HepG2 (cell line): ENCODE measurements at regions not wholly inside any gene's neighbourhood (a gene's known extent, or its start where the extent isn't known, plus 50 kb on each side); places are given as distances from the start of the nearest gene placed in this dataset.

Source experiments
- ATAC-seq: fragments of 200-7000 bp; cut with Tn5 transposase; 3 replicates; pipeline ENCODE4 v1.9.1; 2020; ENCODE audit warnings: mild to moderate bottlenecking, moderate library complexity
- BruUV-seq: library from RNA; stranded (reverse); fragments of 400-500 nt; replicated peaks from 2 replicates; lab custom pipeline; 2021; lab: Mats Ljungman, UMichigan
- CTCF ChIA-PET: fragments of 300-600 bp; formaldehyde crosslinking; extraction: SDS; loops from one replicate; lab custom pipeline; 2021; ENCODE audit warnings: low total read pairs, inconsistent platforms, low intra/inter-chr PET ratio; lab: Yijun Ruan, JAX
- POLR2A ChIA-PET: fragments of 350-600 bp; sonication (Branson Sonifier 250); formaldehyde crosslinking; loops from one replicate; lab custom pipeline; 2020; ENCODE audit warnings: antibody characterized with exemption, inconsistent platforms; lab: Yijun Ruan, JAX
- DNase-seq: peaks from one replicate; pipeline ENCODE4 v3.0.0-alpha.2; 2015; ENCODE audit warnings: low spot score
- FAIRE-seq: peaks from 3 replicates; lab custom pipeline; 2011; peaks lifted over from hg19 to GRCh38; lab: Jason Lieb, UNC
- H2AFZ ChIP-seq: one replicate; pipeline ENCODE4 v1.6.1; 2011; ENCODE audit warnings: low read length, inconsistent platforms
- H3K27ac ChIP-seq: fragments of 300-600 bp; 3 replicates; pipeline ENCODE4 v1.8.0; 2011; ENCODE audit warnings: mixed run types, mild to moderate bottlenecking, mixed read lengths, low read length, inconsistent platforms; ENCODE audit not compliant: insufficient read depth; ENCODE audit errors: extremely low read length
- H3K27me3 ChIP-seq, 2 experiments: fragments of 200-600 bp in 1 of 2; 2 replicates in 1 of 2; 3 replicates in 1 of 2; pipeline versions ENCODE4 v1.6.0 to v1.8.0; 2011; ENCODE audit warnings: low read length in 2 of 2, mild to moderate bottlenecking in 2 of 2, moderate library complexity in 2 of 2, inconsistent platforms in 1 of 2; ENCODE audit not compliant: insufficient read depth in 2 of 2, control insufficient read depth in 1 of 2
- H3K36me3 ChIP-seq, 2 experiments: fragments of 200-600 bp in 1 of 2; replicated peaks in 1 of 2; 2 replicates in 1 of 2; 3 replicates in 1 of 2; pipeline versions ENCODE4 v1.5.1 to v1.8.0; 2011; ENCODE audit warnings: low read length in 2 of 2, inconsistent platforms in 1 of 2; ENCODE audit not compliant: insufficient read depth in 2 of 2, control insufficient read depth in 1 of 2
- H3K4me1 ChIP-seq: 2 replicates; pipeline ENCODE4 v1.5.1; 2012; ENCODE audit warnings: low read length, inconsistent platforms; ENCODE audit not compliant: insufficient read depth
- H3K4me2 ChIP-seq: 2 replicates; pipeline ENCODE4 v1.6.0; 2011; ENCODE audit warnings: low read depth, low read length, inconsistent platforms
- H3K4me3 ChIP-seq, 3 experiments: fragments of 200-600 bp in 1 of 3; sonication (generic), shearing (Covaris generic) in 1 of 3; replicated peaks in 1 of 3; 2 replicates each; pipeline ENCODE4 v1.5.1; 2011 to 2016; ENCODE audit warnings: low read length in 3 of 3, inconsistent platforms in 2 of 3, low read depth in 2 of 3, mild to moderate bottlenecking in 2 of 3, control low read depth in 1 of 3, mixed read lengths in 1 of 3; ENCODE audit not compliant: insufficient read depth in 1 of 3
- H3K79me2 ChIP-seq: one replicate; pipeline ENCODE4 v1.6.1; 2011; ENCODE audit warnings: low read length, inconsistent platforms; ENCODE audit not compliant: insufficient read depth
- H3K9ac ChIP-seq: 2 replicates; pipeline ENCODE4 v1.6.0; 2011; ENCODE audit warnings: mild to moderate bottlenecking, low read depth, low read length, inconsistent platforms; ENCODE audit not compliant: insufficient read depth
- H3K9me3 ChIP-seq: 2 replicates; pipeline ENCODE4 v1.5.1; 2012; ENCODE audit warnings: mild to moderate bottlenecking, low read length
- H4K20me1 ChIP-seq: 2 replicates; pipeline ENCODE4 v1.6.0; 2011; ENCODE audit warnings: inconsistent platforms, mild to moderate bottlenecking, low read length, moderate library complexity; ENCODE audit not compliant: insufficient read depth
- ATAD3A ChIP-seq: sonication (generic); formaldehyde crosslinking; IDR thresholded peaks from 2 replicates; pipeline ENCODE4 v1.4.0; 2020; ENCODE audit warnings: missing genetic modification reagents
- BRCA1 ChIP-seq: sonication (generic); formaldehyde crosslinking; IDR thresholded peaks from 2 replicates; pipeline ENCODE4 v1.4.0; 2020; ENCODE audit warnings: missing genetic modification reagents
- EHMT2 ChIP-seq: fragments of 200-600 bp; sonication (generic); IDR thresholded peaks from 2 replicates; pipeline ENCODE4 v1.7.0; 2017; ENCODE audit warnings: antibody characterized with exemption, low read depth, low read length, borderline replicate concordance
- GABPB1 ChIP-seq: IDR thresholded peaks from 2 replicates; pipeline ENCODE4 v1.6.1; 2016; ENCODE audit warnings: mild to moderate bottlenecking, missing genetic modification reagents, moderate library complexity, missing compliant biosample characterization
- GFI1 ChIP-seq: sonication (generic); formaldehyde crosslinking; IDR thresholded peaks from 2 replicates; pipeline ENCODE4 v1.5.0; 2020; ENCODE audit warnings: missing genetic modification reagents, mild to moderate bottlenecking, borderline replicate concordance
- TMF1 ChIP-seq: sonication (generic); formaldehyde crosslinking; IDR thresholded peaks from 2 replicates; pipeline ENCODE4 v1.8.1; 2022; ENCODE audit warnings: low read depth, missing genetic modification reagents
- TRIM24 ChIP-seq: sonication (generic); formaldehyde crosslinking; IDR thresholded peaks from 2 replicates; pipeline ENCODE4 v1.8.0; 2022; ENCODE audit warnings: mild to moderate bottlenecking, missing genetic modification reagents
- WGBS: methylation state at CpG from one replicate; pipeline ENCODE4 v1.1.6; 2017; ENCODE audit warnings: low lambda C conversion rate; 5-methylcytosine and 5-hydroxymethylcytosine counted together
- in situ Hi-C: cut with HindIII; loops from 2 replicates; pipeline ENCODE4 v1.10.0; 2017; ENCODE audit warnings: low pct_unique_long_range_greater_than_20kb; ENCODE audit not compliant: extremely low pct_ligation_motif_present
- intact Hi-C: fragments of 100-400 bp; cut with micrococcal nuclease; formaldehyde crosslinking; loops from one replicate; pipeline ENCODE4 v1.10.0; 2022; ENCODE audit not compliant: unreplicated experiment
- TF ChIP-seq, protein P1 (sequence below): IDR thresholded peaks from 2 replicates; pipeline ENCODE4 v1.6.1; 2018; ENCODE audit warnings: missing genetic modification reagents
- TF ChIP-seq, protein P2 (sequence below): sonication (generic); formaldehyde crosslinking; IDR thresholded peaks from 2 replicates; pipeline ENCODE4 v1.5.0; 2020; ENCODE audit warnings: mild to moderate bottlenecking, missing genetic modification reagents, borderline replicate concordance
- TF ChIP-seq, protein P3 (sequence below): sonication (generic); formaldehyde crosslinking; IDR thresholded peaks from 2 replicates; pipeline ENCODE4 v1.4.0; 2020; ENCODE audit warnings: mild to moderate bottlenecking, missing genetic modification reagents

DNA sequence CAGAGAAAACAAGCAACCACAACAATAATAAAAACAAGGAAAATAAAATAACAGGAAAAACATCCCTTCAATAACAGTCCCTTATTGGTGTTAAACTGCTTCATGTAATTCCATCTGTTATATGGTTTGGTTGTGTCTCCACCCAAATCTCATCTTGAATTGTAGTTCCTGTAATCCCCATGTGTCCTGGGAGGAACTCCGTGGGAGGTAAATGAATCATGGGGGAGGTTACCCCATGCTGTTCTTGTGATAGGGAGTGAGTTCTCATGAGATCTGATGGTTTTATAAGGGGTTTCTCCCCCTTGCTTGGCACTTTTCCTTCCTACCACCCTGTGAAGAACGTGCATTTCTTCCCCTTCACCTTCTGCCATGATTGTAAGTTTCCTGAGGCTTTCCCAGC lies 369.8 kb downstream of the TMEM232 start:
- no peaks in the 10 kb centered on the region for H4K20me1 ChIP-seq
- intact Hi-C loops (no loop called here), in situ Hi-C loops (no loop called here)
- H2AFZ ChIP-seq = no peak overlapping the region
- DNase-seq (no peak), ATAC-seq (no peak), FAIRE-seq (no peak)
- ChIA-PET CTCF (no interaction called here), POLR2A (no interaction called here)
- BruUV-seq = no TSS peak
- H3K36me3 ChIP-seq = no peaks in the 10 kb centered on the region
- H3K9me3 ChIP-seq = no peaks in the 10 kb centered on the region
- H3K4me1 ChIP-seq = peaks cover 28% of the 10 kb centered on the region
- no peak overlapping the region for H3K4me3 ChIP-seq
- no peak for TF ChIP-seq TRIM24
- TF ChIP-seq GABPB1 (CRISPR knock-in tag) = no peak
- TF ChIP-seq, protein P1, sequence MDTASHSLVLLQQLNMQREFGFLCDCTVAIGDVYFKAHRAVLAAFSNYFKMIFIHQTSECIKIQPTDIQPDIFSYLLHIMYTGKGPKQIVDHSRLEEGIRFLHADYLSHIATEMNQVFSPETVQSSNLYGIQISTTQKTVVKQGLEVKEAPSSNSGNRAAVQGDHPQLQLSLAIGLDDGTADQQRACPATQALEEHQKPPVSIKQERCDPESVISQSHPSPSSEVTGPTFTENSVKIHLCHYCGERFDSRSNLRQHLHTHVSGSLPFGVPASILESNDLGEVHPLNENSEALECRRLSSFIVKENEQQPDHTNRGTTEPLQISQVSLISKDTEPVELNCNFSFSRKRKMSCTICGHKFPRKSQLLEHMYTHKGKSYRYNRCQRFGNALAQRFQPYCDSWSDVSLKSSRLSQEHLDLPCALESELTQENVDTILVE (CRISPR knock-in tag) = no peak
- TF ChIP-seq TMF1 (CRISPR knock-in tag) = no peak
- TF ChIP-seq, protein P2, sequence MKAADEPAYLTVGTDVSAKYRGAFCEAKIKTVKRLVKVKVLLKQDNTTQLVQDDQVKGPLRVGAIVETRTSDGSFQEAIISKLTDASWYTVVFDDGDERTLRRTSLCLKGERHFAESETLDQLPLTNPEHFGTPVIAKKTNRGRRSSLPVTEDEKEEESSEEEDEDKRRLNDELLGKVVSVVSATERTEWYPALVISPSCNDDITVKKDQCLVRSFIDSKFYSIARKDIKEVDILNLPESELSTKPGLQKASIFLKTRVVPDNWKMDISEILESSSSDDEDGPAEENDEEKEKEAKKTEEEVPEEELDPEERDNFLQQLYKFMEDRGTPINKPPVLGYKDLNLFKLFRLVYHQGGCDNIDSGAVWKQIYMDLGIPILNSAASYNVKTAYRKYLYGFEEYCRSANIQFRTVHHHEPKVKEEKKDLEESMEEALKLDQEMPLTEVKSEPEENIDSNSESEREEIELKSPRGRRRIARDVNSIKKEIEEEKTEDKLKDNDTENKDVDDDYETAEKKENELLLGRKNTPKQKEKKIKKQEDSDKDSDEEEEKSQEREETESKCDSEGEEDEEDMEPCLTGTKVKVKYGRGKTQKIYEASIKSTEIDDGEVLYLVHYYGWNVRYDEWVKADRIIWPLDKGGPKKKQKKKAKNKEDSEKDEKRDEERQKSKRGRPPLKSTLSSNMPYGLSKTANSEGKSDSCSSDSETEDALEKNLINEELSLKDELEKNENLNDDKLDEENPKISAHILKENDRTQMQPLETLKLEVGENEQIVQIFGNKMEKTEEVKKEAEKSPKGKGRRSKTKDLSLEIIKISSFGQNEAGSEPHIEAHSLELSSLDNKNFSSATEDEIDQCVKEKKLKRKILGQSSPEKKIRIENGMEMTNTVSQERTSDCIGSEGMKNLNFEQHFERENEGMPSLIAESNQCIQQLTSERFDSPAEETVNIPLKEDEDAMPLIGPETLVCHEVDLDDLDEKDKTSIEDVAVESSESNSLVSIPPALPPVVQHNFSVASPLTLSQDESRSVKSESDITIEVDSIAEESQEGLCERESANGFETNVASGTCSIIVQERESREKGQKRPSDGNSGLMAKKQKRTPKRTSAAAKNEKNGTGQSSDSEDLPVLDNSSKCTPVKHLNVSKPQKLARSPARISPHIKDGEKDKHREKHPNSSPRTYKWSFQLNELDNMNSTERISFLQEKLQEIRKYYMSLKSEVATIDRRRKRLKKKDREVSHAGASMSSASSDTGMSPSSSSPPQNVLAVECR (CRISPR knock-in tag) = no peak
- no peak for TF ChIP-seq ATAD3A (CRISPR knock-in tag)
- TF ChIP-seq EHMT2 = no peak
- TF ChIP-seq BRCA1 (CRISPR knock-in tag) = no peak
- TF ChIP-seq, protein P3, sequence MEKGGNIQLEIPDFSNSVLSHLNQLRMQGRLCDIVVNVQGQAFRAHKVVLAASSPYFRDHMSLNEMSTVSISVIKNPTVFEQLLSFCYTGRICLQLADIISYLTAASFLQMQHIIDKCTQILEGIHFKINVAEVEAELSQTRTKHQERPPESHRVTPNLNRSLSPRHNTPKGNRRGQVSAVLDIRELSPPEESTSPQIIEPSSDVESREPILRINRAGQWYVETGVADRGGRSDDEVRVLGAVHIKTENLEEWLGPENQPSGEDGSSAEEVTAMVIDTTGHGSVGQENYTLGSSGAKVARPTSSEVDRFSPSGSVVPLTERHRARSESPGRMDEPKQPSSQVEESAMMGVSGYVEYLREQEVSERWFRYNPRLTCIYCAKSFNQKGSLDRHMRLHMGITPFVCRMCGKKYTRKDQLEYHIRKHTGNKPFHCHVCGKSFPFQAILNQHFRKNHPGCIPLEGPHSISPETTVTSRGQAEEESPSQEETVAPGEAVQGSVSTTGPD (CRISPR knock-in tag) = no peak
- no peak for TF ChIP-seq GFI1 (CRISPR knock-in tag)
- TF ChIP-seq, all 625 proteins: peak for 0
- no peak overlapping the region for H3K4me2 ChIP-seq
- WGBS = 43% methylated on average over 2 of the region's 2 CpGs
- H3K27ac ChIP-seq = no peak overlapping the region
- no peaks in the 10 kb centered on the region for H3K27me3 ChIP-seq
- H3K79me2 ChIP-seq = no peaks in the 10 kb centered on the region
- H3K9ac ChIP-seq = no peak overlapping the region
